Fibroblast of pulmonary artery (primary cell): ENCODE measurements at regions not wholly inside any gene's neighbourhood (a gene's known extent, or its start where the extent isn't known, plus 50 kb on each side); places are given as distances from the start of the nearest gene placed in this dataset.
"Not testable (repeated sequence)": the region's sequence is repeated elsewhere in the genome, so short reads cannot be mapped to it uniquely, and the experiment has no call there.

Experiments
- DNase-seq: peaks from one replicate; pipeline ENCODE4 v3.0.0-alpha.2; 2010; ENCODE audit warnings: low read depth
- H3K4me3 ChIP-seq: replicated peaks from 2 replicates; pipeline ENCODE4 v1.5.1; 2011; ENCODE audit warnings: low read depth, mild to moderate bottlenecking, control low read depth, low read length, moderate library complexity
- TF ChIP-seq, protein P1 (sequence below): IDR thresholded peaks from 2 replicates; pipeline ENCODE4 v1.5.1; 2011; ENCODE audit warnings: mild to moderate bottlenecking, control low read depth, low read length, inconsistent platforms; ENCODE audit errors: missing control alignments

DNA sequence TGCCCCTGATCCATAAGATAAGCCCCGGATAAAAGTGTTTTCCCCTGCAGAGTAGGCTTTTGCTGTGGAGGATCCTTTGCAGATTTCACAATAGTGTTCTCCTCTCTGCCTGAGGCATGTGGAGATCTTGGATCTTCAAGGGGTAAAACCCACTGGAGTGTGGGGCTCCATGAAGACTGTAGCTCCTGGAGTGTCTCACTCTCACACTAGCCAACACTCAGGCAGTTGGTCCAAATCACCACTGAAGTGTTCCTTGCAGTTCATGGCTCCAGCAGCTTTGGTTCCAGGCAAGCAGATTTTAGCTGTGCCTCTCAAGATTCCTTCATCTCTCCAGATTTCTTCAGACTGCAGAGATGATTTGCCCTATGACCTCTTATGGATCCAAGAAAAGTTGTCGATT, 665.3 kb downstream of the TNS3 start:
- TF ChIP-seq, protein P1, sequence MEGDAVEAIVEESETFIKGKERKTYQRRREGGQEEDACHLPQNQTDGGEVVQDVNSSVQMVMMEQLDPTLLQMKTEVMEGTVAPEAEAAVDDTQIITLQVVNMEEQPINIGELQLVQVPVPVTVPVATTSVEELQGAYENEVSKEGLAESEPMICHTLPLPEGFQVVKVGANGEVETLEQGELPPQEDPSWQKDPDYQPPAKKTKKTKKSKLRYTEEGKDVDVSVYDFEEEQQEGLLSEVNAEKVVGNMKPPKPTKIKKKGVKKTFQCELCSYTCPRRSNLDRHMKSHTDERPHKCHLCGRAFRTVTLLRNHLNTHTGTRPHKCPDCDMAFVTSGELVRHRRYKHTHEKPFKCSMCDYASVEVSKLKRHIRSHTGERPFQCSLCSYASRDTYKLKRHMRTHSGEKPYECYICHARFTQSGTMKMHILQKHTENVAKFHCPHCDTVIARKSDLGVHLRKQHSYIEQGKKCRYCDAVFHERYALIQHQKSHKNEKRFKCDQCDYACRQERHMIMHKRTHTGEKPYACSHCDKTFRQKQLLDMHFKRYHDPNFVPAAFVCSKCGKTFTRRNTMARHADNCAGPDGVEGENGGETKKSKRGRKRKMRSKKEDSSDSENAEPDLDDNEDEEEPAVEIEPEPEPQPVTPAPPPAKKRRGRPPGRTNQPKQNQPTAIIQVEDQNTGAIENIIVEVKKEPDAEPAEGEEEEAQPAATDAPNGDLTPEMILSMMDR = no peak
- DNase-seq = no peak
- no peak overlapping the region for H3K4me3 ChIP-seq

GRCh38 chr7:46912692-46913091, 669.2 kb downstream of the TNS3 start:
- no peak for DNase-seq
- TF ChIP-seq, protein P1 = no peak
- no peak overlapping the region for H3K4me3 ChIP-seq

- no peak overlapping the region for H3K4me3 ChIP-seq
- DNase-seq = peak; percentile 47
- TF ChIP-seq, protein P1 = no peak
Observed at GRCh38 chr7:46909601-46910051, 672.3 kb downstream of the TNS3 start.

GRCh38 chr7:46908770-46909169, 673.1 kb downstream of the TNS3 start:
- H3K4me3 ChIP-seq = no peak overlapping the region
- TF ChIP-seq, protein P1 = no peak
- peak; percentile 87 for DNase-seq

- not testable (repeated sequence) for H3K4me3 ChIP-seq, DNase-seq
Observed at GRCh38 chr7:46904523-46904922, 677.4 kb downstream of the TNS3 start.

GRCh38 chr7:46902463-46902862, 679.4 kb downstream of the TNS3 start:
- TF ChIP-seq, protein P1 = no peak
- H3K4me3 ChIP-seq = no peak overlapping the region
- DNase-seq = no peak

DNA sequence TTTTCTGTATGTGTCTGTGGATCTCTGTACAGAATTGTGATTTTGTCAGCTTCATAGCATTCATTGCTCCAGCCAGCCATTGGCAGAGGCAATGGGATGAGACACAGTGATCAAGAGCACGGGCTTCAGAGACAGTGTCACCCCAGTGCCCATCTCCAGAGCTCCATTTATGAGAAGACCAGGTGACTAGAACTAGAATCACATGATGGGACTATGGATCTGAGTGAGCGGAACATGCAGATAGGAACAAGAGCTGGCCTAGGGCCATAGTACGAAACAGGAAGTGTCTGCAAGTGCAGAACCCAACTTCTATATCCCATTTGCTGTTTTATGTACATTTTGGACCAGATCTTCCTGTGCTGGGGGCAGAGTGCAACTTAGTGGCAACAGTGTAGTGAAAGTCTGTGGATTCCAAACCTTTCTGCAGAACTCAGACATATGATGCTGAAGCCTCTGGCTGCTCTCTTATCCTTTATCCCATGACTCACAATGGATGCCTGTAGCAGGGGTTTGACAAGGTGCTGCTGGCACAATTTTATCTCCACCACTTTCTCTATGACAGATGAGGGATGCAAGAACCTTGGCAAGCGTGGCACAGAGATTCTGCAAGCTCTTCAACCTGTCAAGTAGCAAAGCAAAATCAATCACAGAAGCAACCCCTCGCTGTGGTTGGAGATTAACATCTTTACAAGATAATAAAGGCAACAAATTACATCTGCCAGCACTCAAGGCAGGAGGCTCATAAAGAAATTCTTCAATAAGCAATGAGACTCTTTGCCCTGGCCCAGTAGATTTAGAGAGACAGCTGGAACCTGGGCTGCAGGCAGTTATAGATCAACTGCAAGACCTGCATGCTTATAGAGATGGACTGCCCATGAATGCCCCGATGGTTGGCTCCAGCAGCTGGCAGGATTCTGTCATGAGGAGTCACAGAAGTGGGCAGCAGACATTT, 681.3 kb downstream of the TNS3 start:
- TF ChIP-seq, protein P1 = no peak
- peak; percentile 51 for DNase-seq
- no peak overlapping the region for H3K4me3 ChIP-seq
